ENCODE measurements at regions not wholly inside any gene's neighbourhood (a gene's known extent, or its start where the extent isn't known, plus 50 kb on each side); places are given as distances from the start of the nearest gene placed in this dataset.

GRCh38 chr5:4116834-4117233 lies 521.2 kb downstream of the IRX1 start:
- no peaks in the 10 kb centered on the region for H3K36me3 Mint-ChIP-seq (ENCODE audit: low read depth)
- intact Hi-C loops (cut with micrococcal nuclease) = no loop called here
- no peak overlapping the region for H3K27ac Mint-ChIP-seq
- no peak overlapping the region for H3K4me3 Mint-ChIP-seq
- H3K27me3 Mint-ChIP-seq = no peaks in the 10 kb centered on the region
- peaks cover 9% of the 10 kb centered on the region for H3K9me3 Mint-ChIP-seq
- no peak for DNase-seq
- no peaks in the 10 kb centered on the region for H3K4me1 Mint-ChIP-seq

DNA sequence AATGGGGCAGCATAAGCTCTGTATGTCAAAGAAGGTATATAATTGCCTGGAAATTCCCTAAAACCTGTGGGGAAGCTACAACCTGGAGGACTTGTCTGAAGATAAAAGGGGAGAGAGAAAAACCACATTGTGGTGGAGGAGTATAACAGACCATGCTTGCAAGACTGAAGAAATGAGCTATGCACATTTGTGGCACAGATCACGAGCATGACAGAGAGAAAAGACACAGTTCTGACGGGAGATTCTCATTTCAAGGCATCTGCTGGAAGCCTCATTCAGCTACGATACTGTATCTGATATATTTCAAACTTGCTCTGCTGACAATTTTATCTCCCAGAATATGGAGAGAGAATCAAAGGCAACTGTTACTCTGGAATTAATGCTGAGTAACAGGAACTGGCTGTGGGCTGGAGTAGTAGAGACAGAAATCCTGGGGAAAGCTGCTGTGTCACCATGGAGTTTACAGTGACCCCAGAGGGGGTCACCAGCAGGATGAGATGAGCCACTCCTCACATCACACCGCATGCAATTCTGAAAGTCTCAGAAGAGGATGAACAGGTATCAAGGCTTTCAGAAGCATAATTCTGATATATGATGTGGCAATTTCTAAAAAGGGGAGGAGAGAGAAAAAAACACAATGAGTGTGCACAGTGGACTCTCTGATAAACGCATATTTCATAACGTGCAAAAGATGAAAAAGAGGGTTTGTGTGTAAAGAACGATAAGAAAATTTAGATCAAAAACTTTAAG lies 528.8 kb downstream of the IRX1 start:
- Mint-ChIP-seq H3K4me3 (no peak overlapping the region), H3K4me1 (no peaks in the 10 kb centered on the region)

GRCh38 chr5:4128994-4129393 lies 533.4 kb downstream of the IRX1 start:
- no peaks in the 10 kb centered on the region for H3K36me3 Mint-ChIP-seq (ENCODE audit: low read depth)
- H3K4me1 Mint-ChIP-seq = no peaks in the 10 kb centered on the region
- no peak overlapping the region for H3K27ac Mint-ChIP-seq
- intact Hi-C loops (cut with micrococcal nuclease) = no loop called here
- no peak for DNase-seq
- H3K27me3 Mint-ChIP-seq = no peaks in the 10 kb centered on the region
- H3K4me3 Mint-ChIP-seq = no peak overlapping the region
- H3K9me3 Mint-ChIP-seq = peaks cover 10% of the 10 kb centered on the region

More for the DNA sequence above, 528.8 kb downstream of the IRX1 start:
- no peak for DNase-seq
- Mint-ChIP-seq H3K27me3 (no peaks in the 10 kb centered on the region), H3K36me3 (ENCODE audit: low read depth) (no peaks in the 10 kb centered on the region), H3K27ac (no peak overlapping the region), H3K9me3 (peaks cover 15% of the 10 kb centered on the region)
- intact Hi-C loops (cut with micrococcal nuclease) = no loop called here

- Mint-ChIP-seq H3K27ac (no peak overlapping the region), H3K9me3 (peaks cover 10% of the 10 kb centered on the region), H3K4me3 (no peak overlapping the region), H3K27me3 (no peaks in the 10 kb centered on the region), H3K4me1 (no peaks in the 10 kb centered on the region), H3K36me3 (ENCODE audit: low read depth) (no peaks in the 10 kb centered on the region)
- DNase-seq = no peak
- intact Hi-C loops (cut with micrococcal nuclease) = no loop called here
Measured at GRCh38 chr5:4129523-4129922, 533.9 kb downstream of the IRX1 start.

DNA sequence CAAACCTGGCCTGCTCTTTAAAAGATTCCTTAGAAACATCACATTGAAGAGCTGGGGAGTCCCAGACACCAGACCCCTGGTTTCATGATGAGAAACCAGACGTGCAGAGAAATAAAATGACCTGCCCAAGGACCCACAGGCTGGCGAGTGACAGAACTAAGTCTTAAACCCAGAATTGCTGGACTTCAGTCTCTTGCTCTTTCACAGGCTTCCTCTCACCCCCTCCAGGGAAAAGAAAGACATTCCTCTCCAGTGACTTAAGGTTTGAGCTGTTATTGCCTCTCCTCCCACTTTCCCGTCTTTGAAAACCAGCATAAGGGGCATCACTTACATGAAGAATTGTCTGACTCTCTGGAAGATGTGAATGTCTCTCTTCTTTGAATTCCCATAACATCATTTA lies 535.2 kb downstream of the IRX1 start:
- DNase-seq = no peak
- Mint-ChIP-seq H3K9me3 (peaks cover 6% of the 10 kb centered on the region), H3K27ac (no peak overlapping the region), H3K4me3 (no peak overlapping the region), H3K36me3 (ENCODE audit: low read depth) (no peaks in the 10 kb centered on the region), H3K27me3 (no peaks in the 10 kb centered on the region), H3K4me1 (no peaks in the 10 kb centered on the region)
- intact Hi-C loops (cut with micrococcal nuclease) = no loop called here

DNA sequence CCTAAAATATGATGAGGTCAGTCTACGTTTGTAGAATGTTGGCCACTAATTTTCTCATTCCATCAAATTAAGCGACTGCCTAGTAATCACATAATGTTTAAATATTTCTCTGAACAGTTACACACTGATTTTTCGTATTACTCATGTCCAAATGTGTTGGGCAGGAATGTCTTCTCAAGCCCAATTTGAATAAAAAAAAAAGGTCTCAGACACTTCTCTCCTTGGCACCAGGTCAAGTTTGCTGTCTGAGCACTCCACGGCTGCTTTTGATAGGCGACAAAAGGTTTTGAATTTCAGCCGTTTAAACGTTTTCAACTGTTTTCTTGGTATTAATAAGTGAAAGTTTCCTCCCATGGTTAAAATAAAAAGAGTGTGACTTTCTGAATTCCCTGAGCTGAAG lies 542.1 kb downstream of the IRX1 start:
- intact Hi-C loops (cut with micrococcal nuclease) = no loop called here
- Mint-ChIP-seq H3K27ac (no peak overlapping the region), H3K4me1 (no peaks in the 10 kb centered on the region), H3K9me3 (peaks cover 10% of the 10 kb centered on the region), H3K27me3 (no peaks in the 10 kb centered on the region), H3K36me3 (ENCODE audit: low read depth) (no peaks in the 10 kb centered on the region), H3K4me3 (no peak overlapping the region)
- no peak for DNase-seq

DNA sequence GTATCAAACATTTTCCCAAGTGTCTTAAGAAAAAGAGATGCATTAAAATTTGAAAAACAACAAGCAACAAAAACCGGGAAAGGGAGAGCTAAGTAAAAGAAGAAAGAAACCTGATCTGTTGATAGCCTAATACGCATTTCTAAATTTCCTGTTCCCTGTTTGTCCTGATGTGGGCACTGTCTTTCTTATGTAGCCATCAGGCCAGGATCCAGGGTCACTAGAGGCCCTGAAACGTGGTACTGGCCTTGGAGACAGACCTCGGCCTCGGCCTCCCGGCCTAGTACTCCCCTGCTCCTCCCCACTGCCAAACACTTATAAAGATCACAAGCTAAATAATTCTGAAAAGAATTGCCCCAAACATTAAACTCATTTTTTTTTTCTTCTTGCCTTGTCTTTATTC lies 547.2 kb downstream of the IRX1 start:
- H3K27ac Mint-ChIP-seq = no peak overlapping the region
- no peaks in the 10 kb centered on the region for H3K27me3 Mint-ChIP-seq
- no peaks in the 10 kb centered on the region for H3K4me1 Mint-ChIP-seq

GRCh38 chr5:4144411-4145007 lies 548.9 kb downstream of the IRX1 start:
- Mint-ChIP-seq H3K4me1 (no peaks in the 10 kb centered on the region), H3K4me3 (no peak overlapping the region), H3K9me3 (peaks cover 7% of the 10 kb centered on the region), H3K36me3 (ENCODE audit: low read depth) (no peaks in the 10 kb centered on the region), H3K27ac (no peak overlapping the region), H3K27me3 (no peaks in the 10 kb centered on the region)
- intact Hi-C loops (cut with micrococcal nuclease) = no loop called here
- DNase-seq = no peak

More for the DNA sequence above, 547.2 kb downstream of the IRX1 start:
- H3K4me3 Mint-ChIP-seq = no peak overlapping the region
- H3K9me3 Mint-ChIP-seq = peaks cover 10% of the 10 kb centered on the region
- intact Hi-C loops (cut with micrococcal nuclease) = no loop called here
- no peak for DNase-seq
- H3K36me3 Mint-ChIP-seq (ENCODE audit: low read depth) = no peaks in the 10 kb centered on the region

GRCh38 chr5:4145511-4145910 lies 549.9 kb downstream of the IRX1 start:
- Mint-ChIP-seq H3K9me3 (no peaks in the 10 kb centered on the region), H3K36me3 (ENCODE audit: low read depth) (no peaks in the 10 kb centered on the region), H3K27ac (no peak overlapping the region), H3K4me3 (no peak overlapping the region), H3K4me1 (no peaks in the 10 kb centered on the region), H3K27me3 (no peaks in the 10 kb centered on the region)
- intact Hi-C loops (cut with micrococcal nuclease) = no loop called here
- DNase-seq = no peak

GRCh38 chr5:4148009-4148408 lies 552.4 kb downstream of the IRX1 start:
- Mint-ChIP-seq H3K27ac (no peak overlapping the region), H3K4me3 (no peak overlapping the region), H3K9me3 (no peaks in the 10 kb centered on the region), H3K4me1 (no peaks in the 10 kb centered on the region), H3K36me3 (ENCODE audit: low read depth) (no peaks in the 10 kb centered on the region), H3K27me3 (no peaks in the 10 kb centered on the region)
- intact Hi-C loops (cut with micrococcal nuclease) = no loop called here
- no peak for DNase-seq

GRCh38 chr5:4150067-4150466 lies 554.4 kb downstream of the IRX1 start:
- H3K27me3 Mint-ChIP-seq = no peaks in the 10 kb centered on the region
- no peaks in the 10 kb centered on the region for H3K36me3 Mint-ChIP-seq (ENCODE audit: low read depth)
- H3K9me3 Mint-ChIP-seq = no peaks in the 10 kb centered on the region
- no peaks in the 10 kb centered on the region for H3K4me1 Mint-ChIP-seq
- intact Hi-C loops (cut with micrococcal nuclease) = no loop called here
- no peak overlapping the region for H3K27ac Mint-ChIP-seq
- DNase-seq = no peak
- no peak overlapping the region for H3K4me3 Mint-ChIP-seq

GRCh38 chr5:4156153-4156552 lies 560.5 kb downstream of the IRX1 start:
- no peaks in the 10 kb centered on the region for H3K4me1 Mint-ChIP-seq
- no peak for DNase-seq
- no peaks in the 10 kb centered on the region for H3K36me3 Mint-ChIP-seq (ENCODE audit: low read depth)
- H3K27ac Mint-ChIP-seq = no peak overlapping the region
- no peaks in the 10 kb centered on the region for H3K27me3 Mint-ChIP-seq
- no peak overlapping the region for H3K4me3 Mint-ChIP-seq
- intact Hi-C loops (cut with micrococcal nuclease) = no loop called here
- no peaks in the 10 kb centered on the region for H3K9me3 Mint-ChIP-seq

DNA sequence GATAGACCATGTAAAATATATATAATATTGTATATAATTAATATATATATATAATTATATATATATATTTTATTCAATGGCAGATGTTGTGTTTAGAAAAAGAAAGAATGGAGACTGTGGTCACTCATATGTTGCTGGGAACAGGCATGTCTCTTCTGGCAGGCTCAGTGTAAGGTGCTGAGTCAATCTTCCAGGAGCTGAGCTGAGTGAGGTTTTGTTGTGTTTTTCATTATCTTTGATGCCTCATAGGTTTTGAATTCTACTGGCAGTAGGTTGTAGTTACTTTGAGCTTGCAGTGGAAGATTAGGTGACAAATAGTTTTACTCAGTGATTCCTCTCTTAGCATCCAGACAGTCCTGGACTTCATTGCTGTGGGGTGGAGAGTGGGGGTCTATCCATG lies 561.3 kb downstream of the IRX1 start:
- no peaks in the 10 kb centered on the region for H3K9me3 Mint-ChIP-seq
- H3K4me1 Mint-ChIP-seq = no peaks in the 10 kb centered on the region
- H3K36me3 Mint-ChIP-seq (ENCODE audit: low read depth) = no peaks in the 10 kb centered on the region
- intact Hi-C loops (cut with micrococcal nuclease) = no loop called here
- no peaks in the 10 kb centered on the region for H3K27me3 Mint-ChIP-seq
- no peak overlapping the region for H3K4me3 Mint-ChIP-seq
- H3K27ac Mint-ChIP-seq = no peak overlapping the region
- no peak for DNase-seq

- DNase-seq = no peak
- intact Hi-C loops (cut with micrococcal nuclease) = no loop called here
- Mint-ChIP-seq H3K4me3 (no peak overlapping the region), H3K36me3 (ENCODE audit: low read depth) (no peaks in the 10 kb centered on the region), H3K9me3 (no peaks in the 10 kb centered on the region), H3K4me1 (no peaks in the 10 kb centered on the region), H3K27ac (no peak overlapping the region), H3K27me3 (no peaks in the 10 kb centered on the region)
Measured at GRCh38 chr5:4158750-4159447, 563.3 kb downstream of the IRX1 start.
